ENCODE measurements at regions not wholly inside any gene's neighbourhood (a gene's known extent, or its start where the extent isn't known, plus 50 kb on each side); places are given as distances from the start of the nearest gene placed in this dataset.

DNA sequence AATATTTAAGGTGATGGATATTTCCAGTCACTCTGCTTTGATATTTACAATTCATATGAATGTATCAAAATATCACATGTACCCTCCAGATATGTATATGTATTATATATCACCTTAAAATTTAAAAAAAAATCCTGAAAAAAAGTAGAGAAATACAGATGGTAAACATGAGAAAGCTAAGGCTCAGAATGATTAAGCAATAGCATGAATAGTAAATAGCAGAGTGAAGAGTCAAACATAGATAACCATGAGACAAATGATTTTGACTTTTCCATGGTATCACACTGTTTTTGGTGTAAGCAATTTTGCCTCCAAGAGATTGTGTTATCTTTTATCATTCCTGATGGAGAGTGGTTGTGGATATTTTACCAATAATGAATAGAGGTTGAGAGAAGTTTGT, 868.8 kb downstream of the CDH11 start:
- DNase-seq (ENCODE audit: low read depth, low spot score) = no peak

DNA sequence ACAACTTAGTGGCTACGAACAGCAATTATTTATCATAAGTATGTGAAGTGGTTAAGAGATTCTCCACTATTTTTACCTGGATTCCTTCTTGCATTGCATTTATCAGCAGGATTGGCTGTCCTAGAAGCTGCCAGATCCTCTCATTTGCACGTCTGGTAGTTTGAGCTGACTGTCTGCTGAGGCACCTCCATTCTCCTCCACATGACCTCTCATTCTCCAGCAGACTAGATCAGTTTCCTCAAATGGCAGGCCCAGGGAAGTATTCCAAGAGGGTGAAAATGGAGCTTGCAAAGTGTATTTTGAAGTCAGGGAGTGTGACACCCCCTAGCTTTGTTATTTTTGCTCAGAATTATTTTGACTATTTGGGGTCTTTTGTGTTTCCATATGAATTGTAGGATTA, 870.1 kb downstream of the CDH11 start:
- no peak for DNase-seq (ENCODE audit: low read depth, low spot score)

DNA sequence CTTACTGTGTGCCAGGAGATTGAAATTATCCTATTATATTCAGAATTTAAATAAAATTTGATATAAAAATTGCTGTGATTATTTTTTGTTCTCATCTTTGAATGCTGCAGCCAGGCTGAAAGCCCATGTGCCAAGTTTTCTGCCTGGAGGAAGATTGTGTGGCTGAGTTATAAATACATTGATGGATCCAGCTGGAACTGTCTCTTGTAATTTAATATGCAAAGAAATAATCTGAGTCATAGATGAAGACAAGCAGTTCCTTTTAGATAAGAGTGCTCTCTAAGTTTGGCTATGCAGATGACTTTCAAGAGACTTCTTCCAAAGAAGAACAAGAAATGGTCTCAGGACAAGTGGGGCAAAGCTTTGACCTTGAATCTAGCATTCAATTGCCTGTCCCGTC, 871.0 kb downstream of the CDH11 start:
- DNase-seq (ENCODE audit: low read depth, low spot score) = no peak

DNA sequence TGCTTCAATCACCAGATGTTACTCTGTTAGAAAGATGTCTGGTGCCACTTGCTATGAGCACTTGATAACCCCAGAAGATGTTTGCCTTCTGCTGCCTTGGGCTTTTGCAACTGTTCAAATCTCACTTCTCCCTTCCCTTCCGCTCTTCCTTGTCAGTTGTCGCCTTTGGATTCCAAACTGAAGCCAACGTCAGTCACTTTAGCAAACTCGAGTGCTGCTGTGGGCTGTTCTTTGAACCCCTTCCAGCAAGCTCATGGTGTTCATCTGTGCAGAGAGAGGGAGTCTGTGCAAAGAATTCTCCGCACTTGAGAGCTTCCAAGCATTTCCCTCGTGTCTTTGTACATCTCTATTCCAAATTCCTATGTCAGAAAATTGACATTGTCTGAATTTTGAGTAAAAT, 879.4 kb downstream of the CDH11 start:
- DNase-seq (ENCODE audit: low read depth, low spot score) = no peak

GRCh38 chr16:64240586-64240985, 881.3 kb downstream of the CDH11 start:
- no peak for DNase-seq (ENCODE audit: low read depth, low spot score)

DNA sequence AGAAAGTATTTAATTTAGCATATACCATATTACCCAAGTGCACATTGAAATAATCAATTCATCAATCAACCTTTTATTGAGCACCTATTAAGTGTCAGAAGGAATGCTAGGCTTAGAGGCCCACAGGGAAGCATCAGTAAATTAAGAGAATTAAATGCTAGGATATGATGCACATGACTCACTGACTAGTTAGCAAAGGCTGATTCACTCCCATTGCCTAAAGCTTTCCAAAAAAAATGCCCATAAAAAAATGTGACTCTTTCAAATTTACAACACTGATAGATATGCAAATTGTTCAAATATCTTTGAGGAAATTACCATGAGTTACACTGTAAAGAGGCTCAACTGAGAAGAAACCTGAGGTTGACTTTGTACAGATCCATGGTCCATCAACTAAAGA, 883.3 kb downstream of the CDH11 start:
- DNase-seq (ENCODE audit: low read depth, low spot score) = no peak

DNA sequence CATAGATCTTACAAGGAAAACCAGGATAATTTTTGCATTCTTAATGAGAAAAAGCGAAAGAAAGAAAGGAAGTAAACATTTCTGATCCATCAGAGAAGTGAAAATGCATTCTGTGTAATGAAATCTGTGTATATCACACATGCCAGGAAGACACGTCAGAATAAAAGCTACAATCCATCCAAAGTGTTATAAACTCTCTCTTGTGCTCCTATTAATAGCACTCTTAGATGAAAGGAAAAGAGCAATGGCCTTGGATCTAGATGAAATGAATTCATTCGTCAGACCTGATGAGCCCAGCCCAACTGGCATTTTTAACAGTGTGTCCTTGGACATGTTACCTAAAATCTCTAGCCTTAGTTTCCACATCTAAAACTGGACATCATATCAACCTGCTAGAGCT, 885.5 kb downstream of the CDH11 start:
- no peak for DNase-seq (ENCODE audit: low read depth, low spot score)

DNA sequence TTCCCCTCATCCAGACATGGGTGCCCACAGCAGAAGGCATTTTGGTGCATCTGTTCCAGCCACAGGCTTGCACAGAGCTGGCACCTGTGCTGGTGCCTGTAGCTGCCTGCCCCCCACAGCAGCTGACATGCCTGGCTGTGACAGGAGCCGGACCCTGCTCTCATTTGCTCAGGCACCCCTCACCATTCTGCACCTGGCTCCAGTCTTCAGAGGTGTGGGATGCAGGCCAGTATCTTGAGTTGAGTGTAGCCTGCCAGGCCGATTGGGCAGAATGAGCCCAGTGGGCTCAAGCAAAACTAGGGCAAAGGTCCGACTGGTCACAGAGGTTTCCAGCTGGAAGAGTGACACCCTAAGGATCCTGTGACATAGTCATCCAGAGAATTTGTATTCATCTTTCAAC, 887.7 kb downstream of the CDH11 start:
- no peak for DNase-seq (ENCODE audit: low read depth, low spot score)

- DNase-seq (ENCODE audit: low read depth, low spot score) = no peak
These were observed 896.2 kb downstream of the CDH11 start for GRCh38 chr16:64225696-64226095.

DNA sequence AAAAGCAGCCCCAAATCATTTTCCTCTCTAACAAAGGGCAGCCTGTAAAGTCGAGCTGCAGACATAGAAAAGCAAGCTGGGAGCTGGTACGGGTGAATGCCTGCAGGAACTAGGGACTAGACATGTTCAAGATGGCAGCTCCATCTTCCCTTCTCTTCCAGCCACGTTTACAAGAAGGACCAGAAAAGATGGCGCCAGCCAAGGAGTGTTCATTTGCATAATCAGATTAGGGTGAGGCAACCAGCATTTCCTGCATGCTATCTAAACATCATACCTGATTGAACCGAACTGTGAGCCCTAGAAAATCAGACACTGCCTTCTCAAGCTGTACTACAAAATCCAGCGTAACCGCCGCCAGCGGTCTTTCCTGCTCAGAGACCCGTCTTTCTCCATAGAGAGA, 896.8 kb downstream of the CDH11 start:
- DNase-seq (ENCODE audit: low read depth, low spot score) = no peak

DNA sequence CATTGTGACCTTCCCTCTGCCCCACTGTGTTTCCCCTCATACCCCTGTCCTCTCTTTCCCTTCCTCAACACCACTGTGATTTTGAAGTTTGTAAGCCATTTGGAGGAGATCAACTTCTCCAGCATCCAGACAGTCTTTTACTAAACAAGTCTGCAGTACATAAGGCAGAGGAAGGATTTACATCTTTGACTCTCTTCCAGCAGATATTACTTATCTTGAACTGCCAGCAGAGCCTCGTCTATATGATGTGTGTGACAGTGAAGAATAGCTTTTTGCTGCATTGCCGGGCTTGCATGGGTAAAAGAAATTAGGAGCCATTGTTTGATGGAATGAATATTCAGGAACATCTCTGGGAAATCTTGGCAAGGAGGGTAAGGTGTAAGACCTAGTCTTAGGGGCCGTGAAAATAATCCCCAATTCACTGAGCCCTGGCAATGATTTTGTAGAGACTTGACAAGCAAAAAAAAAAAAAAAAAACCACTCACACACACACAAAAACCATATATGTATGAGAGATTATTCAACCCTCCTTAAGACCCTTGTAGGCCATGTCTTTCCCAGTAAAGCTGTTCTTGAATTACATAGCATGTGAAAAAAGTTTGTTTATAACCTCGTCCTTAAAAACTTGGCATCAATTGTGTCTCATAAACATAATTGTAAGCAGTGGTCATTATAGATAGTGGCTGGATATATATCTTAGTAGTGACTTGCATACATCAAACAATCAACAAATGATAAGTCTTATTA, 903.9 kb downstream of the CDH11 start:
- no peak for DNase-seq (ENCODE audit: low read depth, low spot score)

DNA sequence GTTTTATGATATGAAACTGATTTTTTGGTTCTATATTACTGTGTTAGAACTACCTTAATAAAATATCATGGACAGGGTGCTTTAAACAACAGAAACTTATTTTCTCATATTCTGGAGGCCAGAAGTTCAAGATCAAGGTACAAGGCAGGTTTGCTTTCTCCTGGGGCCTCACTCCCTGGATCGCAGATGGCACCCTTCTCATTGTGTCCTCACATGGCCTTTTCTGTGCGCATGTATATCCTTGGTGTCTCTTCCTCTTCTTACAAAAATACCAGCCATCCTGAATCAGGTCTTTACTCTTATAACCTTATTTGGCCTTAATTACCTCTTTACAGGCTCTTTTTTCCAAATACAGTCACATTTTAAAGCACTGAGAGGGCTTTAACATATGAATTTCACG, 906.1 kb downstream of the CDH11 start:
- no peak for DNase-seq (ENCODE audit: low read depth, low spot score)

- DNase-seq (ENCODE audit: low read depth, low spot score) = no peak
These were observed 910.5 kb downstream of the CDH11 start for GRCh38 chr16:64211331-64211730.

DNA sequence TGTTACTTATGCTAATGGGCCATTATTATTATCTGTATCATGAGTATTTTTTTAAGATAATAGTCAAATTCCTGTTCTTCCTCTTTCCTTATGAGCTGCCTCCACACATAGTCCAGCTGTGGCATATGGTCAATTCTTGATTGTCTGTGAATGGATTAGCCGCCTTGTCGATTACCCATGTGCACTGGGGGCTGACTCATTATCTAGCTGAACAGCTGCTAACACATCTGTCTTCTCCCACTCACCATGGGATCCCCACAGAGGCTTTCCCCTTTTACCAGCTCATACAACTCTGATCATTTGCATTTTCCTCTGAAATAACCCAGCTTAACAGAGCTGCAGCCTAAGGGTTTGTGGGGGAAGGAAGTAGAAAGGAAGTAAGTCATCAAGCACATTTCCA, 915.0 kb downstream of the CDH11 start:
- DNase-seq (ENCODE audit: low read depth, low spot score) = no peak

- no peak for DNase-seq (ENCODE audit: low read depth, low spot score)
These were observed 918.7 kb downstream of the CDH11 start for GRCh38 chr16:64203126-64203525.

GRCh38 chr16:64202571-64202970, 919.3 kb downstream of the CDH11 start:
- DNase-seq (ENCODE audit: low read depth, low spot score) = no peak

DNA sequence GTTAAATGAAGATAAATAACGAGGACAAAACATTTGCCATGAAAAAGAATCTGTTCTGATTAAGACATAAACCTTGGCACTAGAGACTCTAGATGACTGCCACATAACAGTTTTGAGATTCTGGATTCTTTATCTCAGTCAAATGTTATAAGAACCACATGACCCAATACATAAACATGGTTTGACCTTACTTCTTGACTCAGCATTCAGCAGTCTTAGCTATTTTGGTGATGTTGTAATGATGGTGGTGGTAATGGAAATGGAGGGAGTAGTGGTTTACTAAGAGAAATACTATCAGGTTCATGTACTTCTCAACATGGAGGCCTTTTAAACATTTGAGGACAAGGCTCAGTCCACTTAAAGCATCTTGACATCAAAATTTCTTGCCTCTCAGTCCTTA, 925.4 kb downstream of the CDH11 start:
- no peak for DNase-seq (ENCODE audit: low read depth, low spot score)

DNA sequence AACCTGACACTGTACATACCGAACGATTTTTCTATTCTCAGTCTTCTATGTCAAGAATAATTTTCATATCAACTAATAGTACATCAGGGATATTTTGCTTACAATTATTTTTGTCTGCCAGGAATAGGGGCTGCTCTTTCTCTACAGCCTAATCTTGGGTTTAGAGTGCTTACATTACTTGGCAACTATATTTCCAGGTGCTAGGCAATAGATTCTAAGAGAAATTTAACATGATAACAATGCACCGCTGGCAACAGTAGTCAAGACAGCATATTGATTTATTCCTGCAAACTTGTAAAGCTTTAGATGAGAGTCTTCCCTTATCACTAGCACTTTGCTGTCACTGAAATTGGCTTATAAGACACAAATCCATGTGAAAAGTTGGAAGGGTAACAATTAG, 935.9 kb downstream of the CDH11 start:
- no peak for DNase-seq (ENCODE audit: low read depth, low spot score)

- no peak for DNase-seq (ENCODE audit: low read depth, low spot score)
These were observed 937.7 kb downstream of the CDH11 start for GRCh38 chr16:64184156-64184555.

- no peak for DNase-seq (ENCODE audit: low read depth, low spot score)
These were observed 938.9 kb downstream of the CDH11 start for GRCh38 chr16:64182985-64183384.

- no peak for DNase-seq (ENCODE audit: low read depth, low spot score)
These were observed 940.5 kb downstream of the CDH11 start for GRCh38 chr16:64181271-64181925.

GRCh38 chr16:64180136-64180900, 941.5 kb downstream of the CDH11 start:
- DNase-seq (ENCODE audit: low read depth, low spot score) = no peak

DNA sequence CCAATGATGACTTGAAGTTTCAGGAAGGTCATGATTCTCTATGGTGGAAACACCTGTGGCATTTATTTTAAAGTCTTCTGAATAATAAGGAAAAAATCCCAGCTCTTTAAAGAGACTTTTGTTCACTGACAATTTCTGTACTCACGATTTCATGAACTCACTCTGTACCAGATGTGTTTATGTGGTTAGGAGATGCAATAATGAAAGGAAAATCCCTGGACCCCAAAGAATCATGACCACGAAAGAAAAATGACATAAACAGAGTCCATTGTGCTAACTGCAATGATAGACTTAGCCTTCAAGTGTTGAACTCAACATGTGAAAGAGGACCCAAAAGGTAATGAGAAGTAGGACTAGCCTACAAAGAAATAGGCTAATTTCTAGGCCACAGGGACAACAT, 947.5 kb downstream of the CDH11 start:
- no peak for DNase-seq (ENCODE audit: low read depth, low spot score)
